ENCODE measurements at regions not wholly inside any gene's neighbourhood (a gene's known extent, or its start where the extent isn't known, plus 50 kb on each side); places are given as distances from the start of the nearest gene placed in this dataset.
"Not testable (repeated sequence)": the region's sequence is repeated elsewhere in the genome, so short reads cannot be mapped to it uniquely, and the experiment has no call there.

- DNase-seq (ENCODE audit: low read depth in 2 of 2) = no peak
Observed at GRCh38 chr4:38416450-38417014, 247.5 kb upstream of the KLF3 start.

GRCh38 chr4:38420254-38420653 lies 243.7 kb upstream of the KLF3 start:
- DNase-seq (ENCODE audit: low read depth in 2 of 2) = not testable (repeated sequence)

GRCh38 chr4:38422850-38423249 lies 241.1 kb upstream of the KLF3 start:
- DNase-seq (ENCODE audit: low read depth in 2 of 2) = no peak

- no peak for DNase-seq (ENCODE audit: low read depth in 2 of 2)
Observed at GRCh38 chr4:38424151-38424871, 239.7 kb upstream of the KLF3 start.

GRCh38 chr4:38426532-38426931 lies 237.5 kb upstream of the KLF3 start:
- no peak for DNase-seq (ENCODE audit: low read depth in 2 of 2)

GRCh38 chr4:38430841-38431240 lies 233.2 kb upstream of the KLF3 start:
- DNase-seq (ENCODE audit: low read depth in 2 of 2) = no peak

GRCh38 chr4:38442073-38442788 lies 221.8 kb upstream of the KLF3 start:
- DNase-seq (ENCODE audit: low read depth in 2 of 2) = no peak

GRCh38 chr4:38449506-38450174 lies 214.4 kb upstream of the KLF3 start:
- peak; percentile 15 for DNase-seq (ENCODE audit: low read depth in 2 of 2)

GRCh38 chr4:38452009-38452408 lies 212.0 kb upstream of the KLF3 start:
- no peak for DNase-seq (ENCODE audit: low read depth in 2 of 2)

- no peak for DNase-seq (ENCODE audit: low read depth in 2 of 2)
Observed at GRCh38 chr4:38452542-38452941, 211.5 kb upstream of the KLF3 start.

GRCh38 chr4:38453253-38453881 lies 210.6 kb upstream of the KLF3 start:
- DNase-seq (ENCODE audit: low read depth in 2 of 2) = no peak

- DNase-seq (ENCODE audit: low read depth in 2 of 2) = no peak
Observed at GRCh38 chr4:38454284-38454683, 209.7 kb upstream of the KLF3 start.

GRCh38 chr4:38455092-38455862 lies 208.7 kb upstream of the KLF3 start:
- no peak for DNase-seq (ENCODE audit: low read depth in 2 of 2)

GRCh38 chr4:38456096-38456495 lies 207.9 kb upstream of the KLF3 start:
- no peak for DNase-seq (ENCODE audit: low read depth in 2 of 2)

- no peak for DNase-seq (ENCODE audit: low read depth in 2 of 2)
Observed at GRCh38 chr4:38461342-38461741, 202.7 kb upstream of the KLF3 start.

GRCh38 chr4:38462367-38463055 lies 201.5 kb upstream of the KLF3 start:
- DNase-seq (ENCODE audit: low read depth in 2 of 2) = no peak

GRCh38 chr4:38463268-38463958 lies 200.6 kb upstream of the KLF3 start:
- DNase-seq (ENCODE audit: low read depth in 2 of 2) = no peak

GRCh38 chr4:38464328-38464727 lies 199.7 kb upstream of the KLF3 start:
- DNase-seq (ENCODE audit: low read depth in 2 of 2) = no peak

- DNase-seq (ENCODE audit: low read depth in 2 of 2) = no peak
Observed at GRCh38 chr4:38466401-38466800, 197.6 kb upstream of the KLF3 start.

- no peak for DNase-seq (ENCODE audit: low read depth in 2 of 2)
Observed at GRCh38 chr4:38467296-38467695, 196.7 kb upstream of the KLF3 start.

Data from fibroblast of skin of left quadriceps (primary cell).